IMR-90 (cell line): ENCODE measurements at regions not wholly inside any gene's neighbourhood (a gene's known extent, or its start where the extent isn't known, plus 50 kb on each side); places are given as distances from the start of the nearest gene placed in this dataset.

Source experiments
- ATAC-seq: fragments of 200-7000 bp; cut with Tn5 transposase; 2 replicates; pipeline ENCODE4 v1.9.1; 2020; ENCODE audit warnings: low read depth, mild to moderate bottlenecking, moderate library complexity
- BruUV-seq: library from RNA; stranded (reverse); fragments of 400-500 nt; replicated peaks from 2 replicates; lab custom pipeline; 2021; lab: Mats Ljungman, UMichigan
- CTCF ChIA-PET: fragments of 300-600 bp; formaldehyde crosslinking; extraction: SDS; loops from one replicate; lab custom pipeline; 2021; ENCODE audit warnings: antibody characterized with exemption; lab: Yijun Ruan, JAX
- POLR2A ChIA-PET: fragments of 300-600 bp; sonication (Branson Sonifier 250); formaldehyde crosslinking; loops from one replicate; lab custom pipeline; 2022; ENCODE audit warnings: antibody characterized with exemption; ENCODE audit not compliant: unreplicated experiment; lab: Charles Lee
- DNase-seq: peaks from one replicate; pipeline ENCODE4 v3.0.0; 2013
- H2AFZ ChIP-seq: replicated peaks from 2 replicates; pipeline ENCODE3; 2013; ENCODE audit warnings: low read length, mild to moderate bottlenecking; ENCODE audit not compliant: poor library complexity
- H2AK5ac ChIP-seq: 2 replicates; pipeline ENCODE4 v1.6.1; 2013; ENCODE audit warnings: low read depth, low read length, inconsistent platforms
- H2AK9ac ChIP-seq: replicated peaks from 2 replicates; pipeline ENCODE3; 2013; ENCODE audit warnings: mild to moderate bottlenecking, low read depth, low read length, moderate library complexity; ENCODE audit not compliant: poor library complexity
- H2BK120ac ChIP-seq: 2 replicates; pipeline ENCODE4 v1.6.1; 2013; ENCODE audit warnings: low read depth, low read length, inconsistent platforms
- H2BK15ac ChIP-seq: 3 replicates; pipeline ENCODE4 v1.6.1; 2013; ENCODE audit warnings: low read depth, low read length, inconsistent platforms
- H2BK20ac ChIP-seq: 2 replicates; pipeline ENCODE4 v1.6.1; 2013; ENCODE audit warnings: low read depth, mild to moderate bottlenecking, inconsistent platforms, low read length, moderate library complexity
- H2BK5ac ChIP-seq: 2 replicates; pipeline ENCODE4 v1.6.1; 2013; ENCODE audit warnings: mild to moderate bottlenecking, low read depth, low read length, inconsistent platforms; ENCODE audit not compliant: poor library complexity, severe bottlenecking
- H3K14ac ChIP-seq: replicated peaks from 2 replicates; pipeline ENCODE4 v1.6.1; 2013; ENCODE audit warnings: low read depth, low read length, inconsistent platforms
- H3K18ac ChIP-seq: 2 replicates; pipeline ENCODE4 v1.6.1; 2013; ENCODE audit warnings: low read depth, low read length, control low read depth
- H3K23ac ChIP-seq: 2 replicates; pipeline ENCODE4 v1.6.1; 2013; ENCODE audit warnings: low read depth, low read length, inconsistent platforms
- H3K27ac ChIP-seq: 2 replicates; pipeline ENCODE4 v1.5.1; 2013; ENCODE audit warnings: mild to moderate bottlenecking, control low read depth, low read length; ENCODE audit not compliant: insufficient read depth
- H3K27me3 ChIP-seq: 2 replicates; pipeline ENCODE4 v1.6.1; 2013; ENCODE audit warnings: low read length; ENCODE audit not compliant: control insufficient read depth, insufficient read depth
- H3K36me3 ChIP-seq: 2 replicates; pipeline ENCODE4 v1.6.1; 2013; ENCODE audit warnings: low read length, mixed read lengths; ENCODE audit not compliant: control insufficient read depth, insufficient read depth
- H3K4ac ChIP-seq: 2 replicates; pipeline ENCODE4 v1.6.1; 2013; ENCODE audit warnings: low read depth, low read length, inconsistent platforms
- H3K4me1 ChIP-seq: 2 replicates; pipeline ENCODE4 v1.6.1; 2013; ENCODE audit warnings: low read length, mixed read lengths; ENCODE audit not compliant: control insufficient read depth, insufficient read depth
- H3K4me2 ChIP-seq: 2 replicates; pipeline ENCODE4 v1.6.1; 2013; ENCODE audit warnings: low read depth, mild to moderate bottlenecking, control low read depth, low read length, moderate library complexity
- H3K4me3 ChIP-seq: 2 replicates; pipeline ENCODE4 v1.5.1; 2013; ENCODE audit warnings: low read depth, mild to moderate bottlenecking, control low read depth, low read length, moderate library complexity; ENCODE audit not compliant: insufficient read depth
- H3K56ac ChIP-seq: 2 replicates; pipeline ENCODE4 v1.6.1; 2013; ENCODE audit warnings: low read length, inconsistent platforms; ENCODE audit not compliant: insufficient read depth; ENCODE audit errors: extremely low read depth
- H3K79me1 ChIP-seq, 2 experiments: 2 replicates each; pipeline ENCODE4 v1.6.1; 2013; ENCODE audit warnings: low read length in 2 of 2, inconsistent platforms in 1 of 2, low read depth in 1 of 2
- H3K9ac ChIP-seq: 2 replicates; pipeline ENCODE4 v1.6.1; 2013; ENCODE audit warnings: low read depth, low read length, control low read depth
- H3K9me1 ChIP-seq: 2 replicates; pipeline ENCODE4 v1.6.1; 2013; ENCODE audit warnings: low read length, inconsistent platforms; ENCODE audit not compliant: insufficient read depth
- H3K9me3 ChIP-seq: 2 replicates; pipeline ENCODE4 v1.6.1; 2013; ENCODE audit warnings: low read length; ENCODE audit not compliant: control insufficient read depth, insufficient read depth
- H4K20me1 ChIP-seq: 2 replicates; pipeline ENCODE4 v1.6.1; 2013; ENCODE audit warnings: low read length, inconsistent platforms; ENCODE audit not compliant: insufficient read depth
- H4K5ac ChIP-seq: 2 replicates; pipeline ENCODE4 v1.6.1; 2013; ENCODE audit warnings: mild to moderate bottlenecking, low read depth, low read length, control low read depth
- H4K8ac ChIP-seq, 2 experiments: 2 replicates each; pipeline ENCODE4 v1.6.1; 2013; ENCODE audit warnings: low read depth in 2 of 2, low read length in 2 of 2, control low read depth in 1 of 2, inconsistent platforms in 1 of 2
- H4K91ac ChIP-seq: 2 replicates; pipeline ENCODE4 v1.6.1; 2013; ENCODE audit warnings: low read depth, low read length, inconsistent platforms; ENCODE audit not compliant: insufficient read depth
- BHLHE40 ChIP-seq: fragments of 150-350 bp; IDR thresholded peaks from 2 replicates; pipeline ENCODE4 v1.6.1; 2016; ENCODE audit warnings: mild to moderate bottlenecking, low read depth, low read length
- CEBPB ChIP-seq: IDR thresholded peaks from 2 replicates; pipeline ENCODE4 v1.6.1; 2012; ENCODE audit warnings: low read depth, low read length, improper control_type of control experiment
- CHD1 ChIP-seq: IDR thresholded peaks from 2 replicates; pipeline ENCODE4 v1.6.1; 2012; ENCODE audit warnings: low read depth, low read length, improper control_type of control experiment
- FOS ChIP-seq: fragments of 150-350 bp; IDR thresholded peaks from 2 replicates; pipeline ENCODE4 v1.6.1; 2016; ENCODE audit warnings: low read depth, low read length
- MAZ ChIP-seq: IDR thresholded peaks from 2 replicates; pipeline ENCODE4 v1.6.1; 2012; ENCODE audit warnings: low read depth, mild to moderate bottlenecking, low read length, improper control_type of control experiment, moderate library complexity, borderline replicate concordance
- MXI1 ChIP-seq: IDR thresholded peaks from 2 replicates; pipeline ENCODE4 v1.6.1; 2012; ENCODE audit warnings: low read depth, mild to moderate bottlenecking, low read length, moderate library complexity, borderline replicate concordance
- POLR2A ChIP-seq: IDR thresholded peaks from 2 replicates; pipeline ENCODE4 v1.6.1; 2012; ENCODE audit warnings: mild to moderate bottlenecking, low read depth, low read length
- RCOR1 ChIP-seq: IDR thresholded peaks from 2 replicates; pipeline ENCODE4 v1.6.1; 2012; ENCODE audit warnings: mild to moderate bottlenecking, low read length, improper control_type of control experiment; ENCODE audit not compliant: insufficient replicate concordance
- RFX5 ChIP-seq: IDR thresholded peaks from 2 replicates; pipeline ENCODE4 v1.8.0; 2012; ENCODE audit warnings: low read depth, mild to moderate bottlenecking, low read length, moderate library complexity
- SMC3 ChIP-seq: fragments of 150-350 bp; IDR thresholded peaks from 2 replicates; pipeline ENCODE4 v1.6.1; 2016; ENCODE audit warnings: low read depth, mild to moderate bottlenecking, antibody characterized with exemption, low read length, moderate library complexity
- WGBS, 2 experiments: methylation state at CpG; one replicate each; pipeline versions ENCODE4 v1.1.5 to v1.1.7; 2013; ENCODE audit warnings: missing lambda C conversion rate in 2 of 2; ENCODE audit not compliant: insufficient read length in 1 of 2; ENCODE audit errors: extremely low coverage in 2 of 2; 5-methylcytosine and 5-hydroxymethylcytosine counted together
- dilution Hi-C: fragments of 300-500 bp; cut with HindIII; formaldehyde crosslinking; loops from one replicate; pipeline ENCODE4 v1.14.3; 2018; ENCODE audit warnings: low sequenced_read_pairs; ENCODE audit not compliant: unreplicated experiment
- in situ Hi-C: fragments of 300-500 bp; cut with MboI; formaldehyde crosslinking; loops from 3 replicates; pipeline ENCODE4 v1.14.3; 2019; ENCODE audit warnings: low sequenced_read_pairs, inconsistent platforms, mixed read lengths
- intact Hi-C: fragments of 100-400 bp; cut with micrococcal nuclease; formaldehyde crosslinking; loops from 2 replicates; pipeline ENCODE4 v1.10.0; 2022
- TF ChIP-seq, protein P1 (sequence below): fragments of 150-350 bp; IDR thresholded peaks from 2 replicates; pipeline ENCODE4 v1.6.1; 2016; ENCODE audit warnings: low read depth, mild to moderate bottlenecking, low read length, moderate library complexity, borderline replicate concordance

DNA sequence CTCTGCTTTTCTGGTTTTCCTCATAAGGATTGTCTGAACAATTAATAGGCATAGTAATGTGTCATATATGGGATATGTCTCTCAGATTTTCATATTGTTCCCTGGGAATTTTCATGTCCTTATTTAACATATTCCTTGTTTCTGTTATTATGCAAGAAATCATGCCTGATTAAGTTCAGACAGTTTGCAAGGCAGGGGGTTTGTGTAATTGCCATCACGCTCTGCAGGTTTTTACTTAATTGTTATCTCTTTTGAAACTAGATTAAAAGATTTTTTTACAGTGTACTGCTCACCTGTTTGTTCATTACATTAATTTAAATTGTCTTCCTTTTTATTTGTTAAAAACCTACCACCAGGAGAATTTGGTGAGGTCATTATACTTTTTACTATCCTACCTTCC is 1253.2 kb upstream of the PRR20A start:
- in situ Hi-C loops (no loop called here), dilution Hi-C loops (no loop called here), intact Hi-C loops (no loop called here)
- ATAC-seq = no peak
- no peak overlapping the region for H3K27ac ChIP-seq
- CTCF ChIA-PET = no interaction called here
- H3K36me3 ChIP-seq = no peaks in the 10 kb centered on the region
- no peak overlapping the region for H2AK9ac ChIP-seq
- no peak for TF ChIP-seq POLR2A
- TF ChIP-seq BHLHE40 = no peak
- TF ChIP-seq CEBPB = no peak
- no peak for TF ChIP-seq CHD1
- TF ChIP-seq MAZ = no peak
- no peak for TF ChIP-seq FOS
- TF ChIP-seq MXI1 = no peak
- TF ChIP-seq SMC3 = no peak
- TF ChIP-seq RCOR1 = no peak
- TF ChIP-seq, protein P1, sequence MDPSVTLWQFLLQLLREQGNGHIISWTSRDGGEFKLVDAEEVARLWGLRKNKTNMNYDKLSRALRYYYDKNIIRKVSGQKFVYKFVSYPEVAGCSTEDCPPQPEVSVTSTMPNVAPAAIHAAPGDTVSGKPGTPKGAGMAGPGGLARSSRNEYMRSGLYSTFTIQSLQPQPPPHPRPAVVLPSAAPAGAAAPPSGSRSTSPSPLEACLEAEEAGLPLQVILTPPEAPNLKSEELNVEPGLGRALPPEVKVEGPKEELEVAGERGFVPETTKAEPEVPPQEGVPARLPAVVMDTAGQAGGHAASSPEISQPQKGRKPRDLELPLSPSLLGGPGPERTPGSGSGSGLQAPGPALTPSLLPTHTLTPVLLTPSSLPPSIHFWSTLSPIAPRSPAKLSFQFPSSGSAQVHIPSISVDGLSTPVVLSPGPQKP = no peak
- no peak for TF ChIP-seq RFX5
- H4K5ac ChIP-seq = no peak overlapping the region
- no peak overlapping the region for H2AK5ac ChIP-seq
- no peak overlapping the region for H3K4me3 ChIP-seq
- no peaks in the 10 kb centered on the region for H3K79me1 ChIP-seq
- no peak overlapping the region for H2BK20ac ChIP-seq
- no TSS peak for BruUV-seq
- no peaks in the 10 kb centered on the region for H3K27me3 ChIP-seq
- H3K9me1 ChIP-seq = no peaks in the 10 kb centered on the region
- H4K20me1 ChIP-seq = no peaks in the 10 kb centered on the region
- no peak overlapping the region for H2AFZ ChIP-seq
- no peak overlapping the region for H3K4me2 ChIP-seq
- no peak overlapping the region for H4K91ac ChIP-seq
- no peak overlapping the region for H3K14ac ChIP-seq
- no peak overlapping the region for H3K56ac ChIP-seq
- H2BK120ac ChIP-seq = no peak overlapping the region
- H4K8ac ChIP-seq = no peak overlapping the region
- WGBS, 2 experiments = no CpG with 5 or more reads among the region's 1 CpG
- no peak for DNase-seq
- no peak overlapping the region for H3K23ac ChIP-seq
- H3K9me3 ChIP-seq = peaks cover 5% of the 10 kb centered on the region; the same call in 1 of the 2 replicates
- H3K18ac ChIP-seq = no peak overlapping the region
- no peak overlapping the region for H3K9ac ChIP-seq
- no peak overlapping the region for H3K4ac ChIP-seq
- POLR2A ChIA-PET = no interaction called here
- no peak overlapping the region for H2BK5ac ChIP-seq
- H3K4me1 ChIP-seq = no peaks in the 10 kb centered on the region
- no peak overlapping the region for H2BK15ac ChIP-seq
